GM18519 (cell line): ENCODE measurements at regions not wholly inside any gene's neighbourhood (a gene's known extent, or its start where the extent isn't known, plus 50 kb on each side); places are given as distances from the start of the nearest gene placed in this dataset.
"Not testable (repeated sequence)": the region's sequence is repeated elsewhere in the genome, so short reads cannot be mapped to it uniquely, and the experiment has no call there.

Experiments used
- ATAC-seq: cut with Tn5 transposase; IDR thresholded peaks from one replicate; pipeline ENCODE4 v1.9.1; 2021; ENCODE audit warnings: mild to moderate bottlenecking, moderate library complexity; ENCODE audit not compliant: unreplicated experiment, low FRiP score

- ATAC-seq, result no peak
These were observed 301.0 kb downstream of the TBC1D4 start for GRCh38 chr13:75180805-75181455.

GRCh38 chr13:75178436-75178835, 303.5 kb downstream of the TBC1D4 start:
- ATAC-seq, result no peak

- ATAC-seq, result no peak
These were observed 306.4 kb downstream of the TBC1D4 start for GRCh38 chr13:75175575-75175974.

GRCh38 chr13:75175097-75175496, 306.9 kb downstream of the TBC1D4 start:
- ATAC-seq, result not testable (repeated sequence)

GRCh38 chr13:75174481-75174880, 307.5 kb downstream of the TBC1D4 start:
- ATAC-seq, result no peak

- no peak for ATAC-seq
These were observed 308.3 kb downstream of the TBC1D4 start for GRCh38 chr13:75173457-75174356.

- no peak for ATAC-seq
These were observed 311.7 kb downstream of the TBC1D4 start for GRCh38 chr13:75170311-75170710.

GRCh38 chr13:75165543-75166230, 316.3 kb downstream of the TBC1D4 start:
- ATAC-seq, result no peak

- no peak for ATAC-seq
These were observed 320.2 kb downstream of the TBC1D4 start for GRCh38 chr13:75161804-75162203.

- ATAC-seq, result no peak
These were observed 321.0 kb downstream of the TBC1D4 start for GRCh38 chr13:75160984-75161383.

GRCh38 chr13:75154331-75154730, 327.6 kb downstream of the TBC1D4 start:
- no peak for ATAC-seq

- no peak for ATAC-seq
These were observed 328.1 kb downstream of the TBC1D4 start for GRCh38 chr13:75153834-75154233.

- no peak for ATAC-seq
These were observed 328.6 kb downstream of the TBC1D4 start for GRCh38 chr13:75153386-75153785.

GRCh38 chr13:75151081-75151643, 330.8 kb downstream of the TBC1D4 start:
- ATAC-seq, result no peak

GRCh38 chr13:75149776-75150175, 332.2 kb downstream of the TBC1D4 start:
- no peak for ATAC-seq

GRCh38 chr13:75147946-75148345, 334.0 kb downstream of the TBC1D4 start:
- no peak for ATAC-seq

- ATAC-seq, result no peak
These were observed 335.5 kb downstream of the TBC1D4 start for GRCh38 chr13:75146436-75146835.

GRCh38 chr13:75145927-75146326, 336.0 kb downstream of the TBC1D4 start:
- ATAC-seq, result no peak

GRCh38 chr13:75139291-75139690, 342.7 kb downstream of the TBC1D4 start:
- no peak for ATAC-seq

- ATAC-seq, result no peak
These were observed 343.9 kb downstream of the TBC1D4 start for GRCh38 chr13:75137911-75138571.
